VCaP (cell line): ENCODE measurements at regions not wholly inside any gene's neighbourhood (a gene's known extent, or its start where the extent isn't known, plus 50 kb on each side); places are given as distances from the start of the nearest gene placed in this dataset.
"Not testable (repeated sequence)": the region's sequence is repeated elsewhere in the genome, so short reads cannot be mapped to it uniquely, and the experiment has no call there.

Source experiments
- H3K27ac ChIP-seq: fragments of 450-650 bp; 2 replicates; pipeline ENCODE4 v1.5.1; 2017
- CTCF ChIP-seq: fragments of 450-650 bp; conservative IDR thresholded peaks from 2 replicates; pipeline ENCODE4 v1.5.1; 2017; ENCODE audit warnings: mild to moderate bottlenecking, moderate library complexity

DNA sequence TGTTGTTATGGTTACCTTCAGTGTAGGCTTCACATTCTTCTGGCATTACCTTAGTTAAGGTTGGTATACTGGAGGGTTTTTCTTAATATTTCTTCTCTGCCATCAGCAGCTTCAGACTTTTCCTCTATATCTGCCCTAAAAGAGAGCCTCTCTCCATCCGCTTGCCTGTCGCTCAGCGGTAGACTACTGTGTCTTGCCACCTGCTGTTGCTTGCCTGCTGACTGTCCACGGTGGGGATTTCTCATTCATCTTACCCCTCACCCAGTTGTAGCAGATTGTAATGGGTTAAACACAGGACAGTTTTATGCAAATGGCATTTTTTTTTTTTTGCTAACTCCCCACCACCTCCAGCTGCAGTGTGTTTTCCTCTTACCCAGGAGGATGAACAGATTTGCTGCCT is 577.2 kb downstream of the SLITRK5 start:
- no peak for TF ChIP-seq CTCF

DNA sequence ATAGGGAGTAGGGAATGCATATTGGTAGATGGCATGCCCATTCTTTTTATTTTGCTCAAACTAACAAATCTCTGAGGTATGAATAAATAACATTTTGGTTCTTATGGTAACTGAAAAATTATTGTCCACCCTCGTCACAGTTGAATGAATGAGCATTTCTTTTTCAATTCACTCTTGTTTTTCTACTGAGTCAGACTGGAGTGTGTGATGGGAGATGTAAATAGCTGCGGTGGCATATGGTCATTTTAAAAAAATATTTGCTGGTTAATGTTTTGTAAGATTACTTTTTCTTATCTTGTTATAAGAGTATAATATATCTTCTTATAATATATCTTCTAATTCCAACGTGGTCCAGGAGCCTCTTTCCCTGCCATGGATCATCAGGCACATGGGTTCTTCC is 586.5 kb downstream of the SLITRK5 start:
- no peak overlapping the region for H3K27ac ChIP-seq
- no peak for TF ChIP-seq CTCF

More for the DNA sequence above, 577.2 kb downstream of the SLITRK5 start:
- H3K27ac ChIP-seq = no peak overlapping the region

DNA sequence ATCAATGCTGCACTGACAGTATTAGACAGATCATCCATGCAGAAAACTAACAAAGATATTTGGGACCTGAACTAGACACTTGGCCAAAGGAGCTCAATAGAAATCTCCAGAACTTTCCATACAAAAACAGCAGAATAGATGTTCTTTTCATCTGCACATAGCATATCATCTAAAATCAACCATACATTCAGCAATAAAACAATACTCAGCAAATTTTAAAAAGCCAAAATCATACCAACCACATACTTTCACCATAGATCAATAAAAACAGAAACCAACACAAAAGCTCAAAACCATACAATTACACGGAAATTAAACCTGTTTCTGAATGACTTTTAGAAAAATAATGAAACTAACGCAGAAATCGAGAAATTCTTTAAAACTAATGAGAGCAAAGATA is 592.6 kb downstream of the SLITRK5 start:
- no peak overlapping the region for H3K27ac ChIP-seq
- no peak for TF ChIP-seq CTCF

- H3K27ac ChIP-seq = no peak overlapping the region
- no peak for TF ChIP-seq CTCF
Measured at GRCh38 chr13:88281841-88282240, 610.7 kb downstream of the SLITRK5 start.

DNA sequence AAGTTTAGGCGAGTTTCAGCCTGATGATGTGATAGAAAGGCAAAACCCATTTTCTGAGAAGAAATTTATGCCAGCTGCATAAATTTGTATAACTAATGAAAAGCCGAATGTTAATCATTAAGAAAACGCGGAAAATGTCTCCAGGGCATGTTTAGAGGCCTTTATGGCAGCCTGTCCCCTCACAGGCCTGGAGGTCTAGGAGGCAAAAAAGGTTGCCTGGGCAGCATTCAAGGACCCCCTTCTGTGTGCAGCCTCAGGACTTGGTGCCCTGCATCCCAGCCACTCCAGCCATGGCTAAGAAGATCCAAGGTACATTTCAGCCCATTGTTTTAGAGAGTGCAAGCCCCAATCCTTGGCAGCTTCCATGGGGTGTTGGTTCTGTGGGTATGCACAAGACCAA is 614.2 kb downstream of the SLITRK5 start:
- no peak overlapping the region for H3K27ac ChIP-seq

DNA sequence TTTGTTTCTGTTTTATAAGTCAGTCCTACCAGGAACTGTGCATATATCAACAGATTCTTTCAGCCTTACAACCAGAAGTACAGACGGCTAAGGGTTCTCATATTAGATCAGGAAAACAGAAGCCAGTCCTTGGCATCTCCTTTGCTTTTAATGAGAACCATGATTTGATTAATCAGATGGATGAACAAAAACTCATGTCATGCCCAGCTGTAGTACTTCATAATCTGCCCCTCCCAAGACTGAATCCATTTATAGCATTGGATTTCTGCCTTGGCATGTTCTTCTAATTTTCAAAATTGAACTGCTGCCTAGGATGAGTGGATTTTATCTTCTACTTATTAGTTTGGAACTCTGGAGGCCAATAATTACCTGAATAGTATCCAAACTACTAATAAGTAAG is 617.2 kb downstream of the SLITRK5 start:
- TF ChIP-seq CTCF = no peak
- no peak overlapping the region for H3K27ac ChIP-seq

More for the DNA sequence above, 614.2 kb downstream of the SLITRK5 start:
- no peak for TF ChIP-seq CTCF

DNA sequence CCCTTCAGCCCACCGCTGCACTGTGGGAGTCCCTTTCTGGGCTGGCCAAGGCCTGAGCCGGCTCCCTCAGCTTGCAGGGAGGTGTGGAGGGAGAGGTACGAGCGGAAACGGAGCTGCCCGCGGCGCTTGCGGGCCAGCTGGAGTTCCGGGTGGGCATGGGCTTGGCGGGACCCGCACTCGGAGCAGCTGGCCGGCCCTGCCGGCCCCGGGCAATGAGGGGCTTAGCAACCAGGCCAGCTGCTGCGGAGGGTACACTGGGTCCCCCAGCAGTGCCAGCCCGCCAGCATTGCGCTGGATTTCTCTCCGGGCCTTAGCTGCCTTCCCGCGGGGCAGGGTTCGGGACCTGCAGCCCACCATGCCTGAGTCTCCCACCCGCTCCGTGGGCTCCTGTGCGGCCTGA is 620.6 kb downstream of the SLITRK5 start:
- not testable (repeated sequence) for H3K27ac ChIP-seq

DNA sequence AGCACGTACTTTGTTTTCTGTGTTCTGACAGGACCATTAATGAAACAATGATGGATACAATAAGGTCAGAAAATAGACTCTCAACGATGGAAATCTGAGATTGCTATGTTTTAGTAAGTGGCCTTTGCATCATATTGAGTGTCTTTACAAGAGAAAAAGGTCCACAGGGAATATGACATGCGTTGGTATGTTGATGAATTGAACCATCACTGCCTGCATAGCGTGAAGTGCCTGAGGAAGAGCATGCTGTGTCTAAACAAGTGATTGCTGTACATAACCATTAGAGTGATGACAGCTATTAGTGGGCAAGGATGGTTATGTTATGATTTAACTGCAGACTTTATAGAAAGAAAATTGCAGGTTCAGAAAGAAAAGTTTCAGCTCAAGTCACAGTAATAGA is 623.2 kb downstream of the SLITRK5 start:
- H3K27ac ChIP-seq = no peak overlapping the region
- TF ChIP-seq CTCF = no peak
